HepG2 (cell line): ENCODE measurements at regions not wholly inside any gene's neighbourhood (a gene's known extent, or its start where the extent isn't known, plus 50 kb on each side); places are given as distances from the start of the nearest gene placed in this dataset.

Source experiments
- ARHGAP35 ChIP-seq: sonication (generic); formaldehyde crosslinking; IDR thresholded peaks from 2 replicates; pipeline ENCODE4 v1.9.0; 2022; ENCODE audit warnings: mild to moderate bottlenecking, inconsistent platforms, moderate library complexity, missing genetic modification reagents, borderline replicate concordance
- ATRX ChIP-seq: sonication (generic); formaldehyde crosslinking; IDR thresholded peaks from 2 replicates; pipeline ENCODE4 v1.4.0; 2020; ENCODE audit warnings: missing genetic modification reagents, borderline replicate concordance
- HNF4A ChIP-seq: sonication (generic); formaldehyde crosslinking; IDR thresholded peaks from 2 replicates; pipeline ENCODE4 v1.4.0; 2020; ENCODE audit warnings: missing genetic modification reagents
- HNRNPK ChIP-seq: fragments of 200-400 bp; formaldehyde crosslinking; IDR thresholded peaks from 2 replicates; pipeline ENCODE4 v1.6.1; 2018; ENCODE audit warnings: low read length, low read depth, moderate library complexity, mild to moderate bottlenecking; ENCODE audit not compliant: poor library complexity, severe bottlenecking
- HOXD1 ChIP-seq: sonication (generic); formaldehyde crosslinking; IDR thresholded peaks from 2 replicates; pipeline ENCODE4 v1.5.0; 2020; ENCODE audit warnings: missing genetic modification reagents
- IKZF4 ChIP-seq: sonication (generic); formaldehyde crosslinking; IDR thresholded peaks from 2 replicates; pipeline ENCODE4 v1.5.1; 2020; ENCODE audit warnings: borderline replicate concordance, mild to moderate bottlenecking, low read depth, missing genetic modification reagents; ENCODE audit errors: not compliant biosample characterization
- KDM1A ChIP-seq: IDR thresholded peaks from 2 replicates; pipeline ENCODE4 v1.6.1; 2016; ENCODE audit warnings: missing compliant biosample characterization
- MBD4 ChIP-seq: IDR thresholded peaks from 2 replicates; pipeline ENCODE4 v1.6.1; 2012; ENCODE audit warnings: low read length, inconsistent platforms, borderline replicate concordance
- PRPF4 ChIP-seq: fragments of 200-400 bp; formaldehyde crosslinking; IDR thresholded peaks from 2 replicates; pipeline ENCODE4 v1.6.1; 2016; ENCODE audit warnings: low read length, low read depth; ENCODE audit not compliant: poor library complexity, severe bottlenecking
- SOX5 ChIP-seq: IDR thresholded peaks from 2 replicates; pipeline ENCODE4 v1.6.1; 2016; ENCODE audit warnings: borderline replicate concordance
- SP1 ChIP-seq, 2 experiments: fragments of 450-650 bp in 1 of 2; sonication (generic) in 1 of 2; formaldehyde crosslinking in 1 of 2; IDR thresholded peaks; 2 replicates each; pipeline versions ENCODE4 v1.4.0 to v1.6.1; 2016 to 2020; ENCODE audit warnings: missing genetic modification reagents in 1 of 2
- SRF ChIP-seq: IDR thresholded peaks from 2 replicates; pipeline ENCODE4 v1.6.1; 2011; ENCODE audit warnings: mild to moderate bottlenecking, low read depth, low read length, moderate library complexity
- ZFP82 ChIP-seq: sonication (generic); formaldehyde crosslinking; IDR thresholded peaks from 2 replicates; pipeline ENCODE4 v1.5.1; 2020; ENCODE audit warnings: mild to moderate bottlenecking, missing genetic modification reagents, borderline replicate concordance
- ZKSCAN1 ChIP-seq: fragments of 150-350 bp; IDR thresholded peaks from 2 replicates; pipeline ENCODE4 v1.6.1; 2014; ENCODE audit warnings: low read length
- ZNF431 ChIP-seq: sonication (generic); formaldehyde crosslinking; IDR thresholded peaks from 2 replicates; pipeline ENCODE4 v1.9.0; 2022; ENCODE audit warnings: missing genetic modification reagents, low read depth, mild to moderate bottlenecking, borderline replicate concordance
- ZNF543 ChIP-seq: sonication (generic); formaldehyde crosslinking; IDR thresholded peaks from 2 replicates; pipeline ENCODE4 v1.4.0; 2020; ENCODE audit warnings: mild to moderate bottlenecking, missing genetic modification reagents
- ZNF615 ChIP-seq: sonication (generic); formaldehyde crosslinking; IDR thresholded peaks from 2 replicates; pipeline ENCODE4 v1.5.0; 2020; ENCODE audit warnings: mild to moderate bottlenecking, missing genetic modification reagents, borderline replicate concordance
- ZNF788 ChIP-seq: sonication (generic); formaldehyde crosslinking; IDR thresholded peaks from 2 replicates; pipeline ENCODE4 v1.5.0; 2020; ENCODE audit warnings: mild to moderate bottlenecking, missing genetic modification reagents, borderline replicate concordance
- ZSCAN25 ChIP-seq: sonication (generic); formaldehyde crosslinking; IDR thresholded peaks from 2 replicates; pipeline ENCODE4 v1.8.0; 2022; ENCODE audit warnings: mild to moderate bottlenecking, missing genetic modification reagents
- ZZZ3 ChIP-seq: sonication (generic); formaldehyde crosslinking; IDR thresholded peaks from 2 replicates; pipeline ENCODE4 v1.4.0; 2020; ENCODE audit warnings: missing genetic modification reagents, mild to moderate bottlenecking, borderline replicate concordance
- TF ChIP-seq, protein P1 (sequence below): IDR thresholded peaks from 2 replicates; pipeline ENCODE4 v1.6.1; 2012; ENCODE audit warnings: low read length, improper control_type of control experiment
- TF ChIP-seq, protein P2 (sequence below): sonication (generic); formaldehyde crosslinking; IDR thresholded peaks from 2 replicates; pipeline ENCODE4 v1.5.0; 2020; ENCODE audit warnings: missing genetic modification reagents
- TF ChIP-seq, protein P3 (sequence below): sonication (generic); formaldehyde crosslinking; IDR thresholded peaks from 2 replicates; pipeline ENCODE4 v1.4.0; 2020; ENCODE audit warnings: missing genetic modification reagents

- TF ChIP-seq, protein P1, sequence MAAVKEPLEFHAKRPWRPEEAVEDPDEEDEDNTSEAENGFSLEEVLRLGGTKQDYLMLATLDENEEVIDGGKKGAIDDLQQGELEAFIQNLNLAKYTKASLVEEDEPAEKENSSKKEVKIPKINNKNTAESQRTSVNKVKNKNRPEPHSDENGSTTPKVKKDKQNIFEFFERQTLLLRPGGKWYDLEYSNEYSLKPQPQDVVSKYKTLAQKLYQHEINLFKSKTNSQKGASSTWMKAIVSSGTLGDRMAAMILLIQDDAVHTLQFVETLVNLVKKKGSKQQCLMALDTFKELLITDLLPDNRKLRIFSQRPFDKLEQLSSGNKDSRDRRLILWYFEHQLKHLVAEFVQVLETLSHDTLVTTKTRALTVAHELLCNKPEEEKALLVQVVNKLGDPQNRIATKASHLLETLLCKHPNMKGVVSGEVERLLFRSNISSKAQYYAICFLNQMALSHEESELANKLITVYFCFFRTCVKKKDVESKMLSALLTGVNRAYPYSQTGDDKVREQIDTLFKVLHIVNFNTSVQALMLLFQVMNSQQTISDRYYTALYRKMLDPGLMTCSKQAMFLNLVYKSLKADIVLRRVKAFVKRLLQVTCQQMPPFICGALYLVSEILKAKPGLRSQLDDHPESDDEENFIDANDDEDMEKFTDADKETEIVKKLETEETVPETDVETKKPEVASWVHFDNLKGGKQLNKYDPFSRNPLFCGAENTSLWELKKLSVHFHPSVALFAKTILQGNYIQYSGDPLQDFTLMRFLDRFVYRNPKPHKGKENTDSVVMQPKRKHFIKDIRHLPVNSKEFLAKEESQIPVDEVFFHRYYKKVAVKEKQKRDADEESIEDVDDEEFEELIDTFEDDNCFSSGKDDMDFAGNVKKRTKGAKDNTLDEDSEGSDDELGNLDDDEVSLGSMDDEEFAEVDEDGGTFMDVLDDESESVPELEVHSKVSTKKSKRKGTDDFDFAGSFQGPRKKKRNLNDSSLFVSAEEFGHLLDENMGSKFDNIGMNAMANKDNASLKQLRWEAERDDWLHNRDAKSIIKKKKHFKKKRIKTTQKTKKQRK, result no peak
- TF ChIP-seq IKZF4 (CRISPR knock-in tag), result peak; percentile 62
- TF ChIP-seq ARHGAP35, result no peak
- TF ChIP-seq ZKSCAN1, result no peak
- no peak for TF ChIP-seq MBD4
- TF ChIP-seq ZZZ3 (CRISPR knock-in tag), result no peak
- TF ChIP-seq PRPF4, result no peak
- no peak for TF ChIP-seq ZNF431
- no peak for TF ChIP-seq HNRNPK
- no peak for TF ChIP-seq SRF
- TF ChIP-seq, protein P2, sequence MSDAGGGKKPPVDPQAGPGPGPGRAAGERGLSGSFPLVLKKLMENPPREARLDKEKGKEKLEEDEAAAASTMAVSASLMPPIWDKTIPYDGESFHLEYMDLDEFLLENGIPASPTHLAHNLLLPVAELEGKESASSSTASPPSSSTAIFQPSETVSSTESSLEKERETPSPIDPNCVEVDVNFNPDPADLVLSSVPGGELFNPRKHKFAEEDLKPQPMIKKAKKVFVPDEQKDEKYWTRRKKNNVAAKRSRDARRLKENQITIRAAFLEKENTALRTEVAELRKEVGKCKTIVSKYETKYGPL (CRISPR knock-in tag), result 0 out of 2 replicates have a peak, but pooled peaks have one; percentile 12
- TF ChIP-seq SOX5 (CRISPR knock-in tag), result no peak; the same call in 1 of the 2 replicates
- no peak; the same call in none of the 2 replicates for TF ChIP-seq HNF4A
- no peak for TF ChIP-seq KDM1A (CRISPR knock-in tag)
- 0 out of 2 replicates have a peak, but pooled peaks have one; percentile 1 for TF ChIP-seq ZNF543
- no peak; the same call in none of the 2 replicates for TF ChIP-seq ZSCAN25 (CRISPR knock-in tag)
- TF ChIP-seq ZNF615, result no peak
- TF ChIP-seq, protein P3, sequence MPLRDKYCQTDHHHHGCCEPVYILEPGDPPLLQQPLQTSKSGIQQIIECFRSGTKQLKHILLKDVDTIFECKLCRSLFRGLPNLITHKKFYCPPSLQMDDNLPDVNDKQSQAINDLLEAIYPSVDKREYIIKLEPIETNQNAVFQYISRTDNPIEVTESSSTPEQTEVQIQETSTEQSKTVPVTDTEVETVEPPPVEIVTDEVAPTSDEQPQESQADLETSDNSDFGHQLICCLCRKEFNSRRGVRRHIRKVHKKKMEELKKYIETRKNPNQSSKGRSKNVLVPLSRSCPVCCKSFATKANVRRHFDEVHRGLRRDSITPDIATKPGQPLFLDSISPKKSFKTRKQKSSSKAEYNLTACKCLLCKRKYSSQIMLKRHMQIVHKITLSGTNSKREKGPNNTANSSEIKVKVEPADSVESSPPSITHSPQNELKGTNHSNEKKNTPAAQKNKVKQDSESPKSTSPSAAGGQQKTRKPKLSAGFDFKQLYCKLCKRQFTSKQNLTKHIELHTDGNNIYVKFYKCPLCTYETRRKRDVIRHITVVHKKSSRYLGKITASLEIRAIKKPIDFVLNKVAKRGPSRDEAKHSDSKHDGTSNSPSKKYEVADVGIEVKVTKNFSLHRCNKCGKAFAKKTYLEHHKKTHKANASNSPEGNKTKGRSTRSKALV, result no peak; the same call in 1 of the 2 replicates
- TF ChIP-seq ZFP82 (CRISPR knock-in tag), result no peak
- TF ChIP-seq ATRX, result no peak
- TF ChIP-seq HOXD1, result 0 out of 2 replicates have a peak, but pooled peaks have one; percentile 16
- TF ChIP-seq SP1 (IDR thresholded peaks at IDR 0.05), result no peak
- no peak for TF ChIP-seq SP1 (CRISPR knock-in tag; IDR thresholded peaks at IDR 0.05)
- peak; percentile 56; the same call in 1 of the 2 replicates for TF ChIP-seq ZNF788 (CRISPR knock-in tag)
These were observed 134.3 kb upstream of the HAAO start (continued) for GRCh38 chr2:42926434-42927333.
